RWPE1 (cell line): ENCODE measurements at regions not wholly inside any gene's neighbourhood (a gene's known extent, or its start where the extent isn't known, plus 50 kb on each side); places are given as distances from the start of the nearest gene placed in this dataset.
"Not testable (repeated sequence)": the region's sequence is repeated elsewhere in the genome, so short reads cannot be mapped to it uniquely, and the experiment has no call there.

Experiments used
- CTCF ChIA-PET: fragments of 350-600 bp; sonication (Branson Sonifier 250); formaldehyde crosslinking; extraction: SDS; loops from one replicate; lab custom pipeline; 2021; lab: Yijun Ruan, JAX
- POLR2A ChIA-PET: fragments of 400-600 bp; formaldehyde crosslinking; extraction: SDS; loops from one replicate; lab custom pipeline; 2020; ENCODE audit warnings: antibody characterized with exemption; ENCODE audit not compliant: low non-redundant PET; lab: Yijun Ruan, JAX
- DNase-seq: peaks from one replicate; pipeline ENCODE4 v3.0.0; 2012; ENCODE audit warnings: low spot score
- H3K27ac ChIP-seq: fragments of 450-650 bp; 2 replicates; pipeline ENCODE4 v1.5.1; 2017
- TF ChIP-seq, protein P1 (sequence below): fragments of 450-650 bp; conservative IDR thresholded peaks from 2 replicates; pipeline ENCODE4 v1.5.1; 2017; ENCODE audit warnings: low read depth, mild to moderate bottlenecking

DNA sequence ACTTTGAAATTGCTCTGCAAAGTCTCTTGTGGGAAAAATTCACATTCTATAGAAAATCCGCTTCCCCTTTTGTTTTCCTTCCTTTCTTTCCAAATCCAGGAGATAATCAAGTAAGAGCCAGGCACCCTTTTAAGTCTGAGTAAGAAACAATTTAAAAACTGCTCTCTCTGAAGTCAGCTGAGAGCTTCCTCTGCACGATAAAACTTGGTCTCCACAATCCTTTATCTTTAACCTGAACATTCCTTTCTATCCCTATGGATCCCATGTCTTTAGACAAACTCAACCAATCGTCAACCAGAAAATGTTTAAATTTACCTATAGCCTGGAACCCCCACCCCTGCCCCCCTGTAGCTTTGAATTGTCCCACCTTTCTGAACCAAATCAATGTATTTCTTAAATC lies 1723.6 kb upstream of the AGA start:
- no peak overlapping the region for H3K27ac ChIP-seq
- ChIA-PET CTCF (no interaction called here), POLR2A (no interaction called here)
- TF ChIP-seq, protein P1, sequence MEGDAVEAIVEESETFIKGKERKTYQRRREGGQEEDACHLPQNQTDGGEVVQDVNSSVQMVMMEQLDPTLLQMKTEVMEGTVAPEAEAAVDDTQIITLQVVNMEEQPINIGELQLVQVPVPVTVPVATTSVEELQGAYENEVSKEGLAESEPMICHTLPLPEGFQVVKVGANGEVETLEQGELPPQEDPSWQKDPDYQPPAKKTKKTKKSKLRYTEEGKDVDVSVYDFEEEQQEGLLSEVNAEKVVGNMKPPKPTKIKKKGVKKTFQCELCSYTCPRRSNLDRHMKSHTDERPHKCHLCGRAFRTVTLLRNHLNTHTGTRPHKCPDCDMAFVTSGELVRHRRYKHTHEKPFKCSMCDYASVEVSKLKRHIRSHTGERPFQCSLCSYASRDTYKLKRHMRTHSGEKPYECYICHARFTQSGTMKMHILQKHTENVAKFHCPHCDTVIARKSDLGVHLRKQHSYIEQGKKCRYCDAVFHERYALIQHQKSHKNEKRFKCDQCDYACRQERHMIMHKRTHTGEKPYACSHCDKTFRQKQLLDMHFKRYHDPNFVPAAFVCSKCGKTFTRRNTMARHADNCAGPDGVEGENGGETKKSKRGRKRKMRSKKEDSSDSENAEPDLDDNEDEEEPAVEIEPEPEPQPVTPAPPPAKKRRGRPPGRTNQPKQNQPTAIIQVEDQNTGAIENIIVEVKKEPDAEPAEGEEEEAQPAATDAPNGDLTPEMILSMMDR: no peak
- no peak for DNase-seq

GRCh38 chr4:179170308-179170707 lies 1728.1 kb upstream of the AGA start:
- DNase-seq, POLR2A ChIA-PET, H3K27ac ChIP-seq, CTCF ChIA-PET: not testable (repeated sequence)

DNA sequence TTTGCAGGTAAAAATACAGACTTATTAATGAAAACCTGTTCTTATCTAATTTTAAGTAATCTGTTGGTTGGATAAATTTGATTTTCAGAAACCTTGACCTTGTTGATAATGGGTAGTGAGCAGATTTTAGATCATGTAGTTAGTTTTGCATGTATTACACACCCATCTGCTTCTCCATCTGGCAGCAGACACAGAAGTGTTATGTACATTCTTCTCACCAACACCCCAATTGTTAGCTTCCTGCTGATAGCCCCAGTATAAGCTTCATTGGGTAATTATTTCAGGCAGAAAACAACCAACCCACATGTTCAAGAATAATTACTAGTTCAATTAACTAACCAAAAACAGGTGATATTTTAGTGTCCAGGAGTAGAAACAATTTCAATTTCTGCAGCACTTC lies 1740.5 kb upstream of the AGA start:
- DNase-seq: no peak
- CTCF ChIA-PET: no interaction called here
- no peak overlapping the region for H3K27ac ChIP-seq
- POLR2A ChIA-PET: no interaction called here
- TF ChIP-seq, protein P1: no peak

DNA sequence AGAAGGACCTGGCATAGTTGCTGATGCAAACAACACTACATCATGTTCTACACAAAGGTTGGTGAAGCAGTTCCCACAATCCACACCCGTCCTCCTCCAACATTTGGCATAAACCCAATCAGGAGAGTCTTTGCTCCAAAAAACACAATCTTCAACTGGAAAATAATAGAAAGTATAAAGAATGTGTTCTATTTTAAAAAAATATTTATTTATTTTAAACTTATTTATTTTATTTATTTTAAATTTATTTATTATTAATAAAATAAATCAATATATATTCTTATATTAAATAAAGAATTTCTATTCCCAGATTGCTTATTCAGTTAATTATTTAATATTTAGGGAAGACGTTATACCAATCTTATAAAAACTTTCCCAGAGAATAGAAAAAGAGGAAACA lies 1753.7 kb upstream of the AGA start:
- no peak for DNase-seq
- ChIA-PET CTCF (no interaction called here), POLR2A (no interaction called here)
- no peak overlapping the region for H3K27ac ChIP-seq
- TF ChIP-seq, protein P1: no peak

DNA sequence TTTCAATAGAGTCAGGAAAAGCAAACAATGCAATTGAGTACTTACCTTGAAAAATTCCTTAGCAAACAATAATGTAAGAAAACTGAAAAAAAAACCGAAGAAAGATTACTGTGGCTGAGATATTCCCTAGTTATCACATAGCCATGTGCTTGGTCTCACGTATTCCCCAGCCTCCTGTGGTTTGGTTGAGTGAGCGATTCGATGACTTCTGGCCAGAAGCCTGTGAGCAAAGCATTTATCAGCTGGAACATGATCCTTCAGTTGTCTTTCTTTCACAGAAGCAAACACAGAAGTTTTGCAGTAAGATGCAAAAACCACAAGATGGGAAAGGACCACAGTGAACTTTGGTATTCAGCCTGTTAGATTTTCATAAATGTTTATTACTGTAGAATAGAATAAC lies 1754.3 kb upstream of the AGA start:
- TF ChIP-seq, protein P1: no peak
- CTCF ChIA-PET: no interaction called here
- POLR2A ChIA-PET: no interaction called here
- H3K27ac ChIP-seq: no peak overlapping the region
- no peak for DNase-seq

- no peak overlapping the region for H3K27ac ChIP-seq
- no peak for DNase-seq
- ChIA-PET CTCF (interaction anchor here (0.6 kb wide), 1 partner anchor 8 kb away, joined by 3 read pairs; no protein-coding TSS in a partner anchor), POLR2A (no interaction called here)
- TF ChIP-seq, protein P1: no peak
Observed at GRCh38 chr4:179200681-179201080, 1758.4 kb upstream of the AGA start.

DNA sequence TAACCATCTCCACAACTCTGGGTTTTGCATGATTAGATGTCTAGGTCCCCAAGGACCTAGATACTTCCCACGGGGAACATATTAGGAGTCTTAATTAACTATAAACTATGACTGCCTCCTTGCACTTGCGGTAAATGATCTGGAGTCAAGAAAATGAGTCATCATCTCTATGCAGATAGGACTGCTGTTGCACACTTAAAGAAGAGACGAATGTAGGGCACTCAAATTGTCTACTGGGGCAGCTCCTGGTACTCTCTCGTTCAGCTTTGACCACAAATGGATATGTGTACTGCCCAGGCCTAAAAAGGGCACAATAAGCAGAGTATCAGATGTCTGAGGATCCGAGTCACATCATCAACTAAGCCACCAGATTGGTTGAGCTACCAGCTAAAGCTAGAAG lies 1783.4 kb upstream of the AGA start:
- no peak overlapping the region for H3K27ac ChIP-seq
- CTCF ChIA-PET: no interaction called here
- POLR2A ChIA-PET: no interaction called here
- DNase-seq: no peak
- TF ChIP-seq, protein P1: no peak
